HG03342 (cell line): ENCODE measurements at regions not wholly inside any gene's neighbourhood (a gene's known extent, or its start where the extent isn't known, plus 50 kb on each side); places are given as distances from the start of the nearest gene placed in this dataset.
"Not testable (repeated sequence)": the region's sequence is repeated elsewhere in the genome, so short reads cannot be mapped to it uniquely, and the experiment has no call there.

Experiments
- ATAC-seq: cut with Tn5 transposase; IDR thresholded peaks from one replicate; pipeline ENCODE4 v1.9.1; 2021; ENCODE audit warnings: mild to moderate bottlenecking, moderate library complexity; ENCODE audit not compliant: unreplicated experiment

DNA sequence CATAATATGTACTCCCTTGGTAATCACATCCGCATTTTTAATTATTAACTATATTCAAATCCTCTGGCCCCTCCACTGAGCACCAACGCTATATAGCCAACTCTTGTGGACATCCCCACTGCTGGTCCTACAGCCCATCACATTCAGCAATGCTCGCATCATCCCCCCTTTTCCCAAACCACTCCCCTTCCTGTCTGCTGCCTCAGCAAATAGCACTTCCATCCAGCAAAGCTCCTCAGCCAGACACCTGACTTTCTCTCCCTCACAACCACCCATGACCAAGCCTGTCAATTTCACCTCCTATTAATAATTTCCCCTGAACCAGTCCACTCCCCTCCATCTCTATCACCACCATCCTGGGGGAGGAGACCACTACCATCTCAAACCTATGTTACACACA is 65.5 kb upstream of the KIF2A start:
- not testable (repeated sequence) for ATAC-seq

DNA sequence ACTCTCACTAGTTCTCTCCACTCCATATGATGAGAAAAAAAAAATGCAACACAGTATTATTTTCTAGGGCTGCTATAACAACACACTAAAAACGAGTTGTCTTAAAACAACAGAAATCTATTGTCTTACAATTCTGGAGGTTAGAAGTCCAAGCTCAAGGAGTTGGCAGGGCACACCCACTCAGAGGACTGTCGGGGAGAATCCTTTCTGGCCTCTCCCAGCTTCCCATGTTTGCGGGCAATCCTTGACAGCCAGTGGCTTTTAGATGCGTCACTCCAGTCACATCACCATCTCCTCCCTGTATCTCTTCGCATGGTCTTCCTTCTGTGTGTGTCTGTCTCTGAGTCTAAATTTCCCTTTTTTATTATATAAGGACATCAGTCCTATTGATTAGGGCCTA is 64.0 kb upstream of the KIF2A start:
- ATAC-seq, result not testable (repeated sequence)

DNA sequence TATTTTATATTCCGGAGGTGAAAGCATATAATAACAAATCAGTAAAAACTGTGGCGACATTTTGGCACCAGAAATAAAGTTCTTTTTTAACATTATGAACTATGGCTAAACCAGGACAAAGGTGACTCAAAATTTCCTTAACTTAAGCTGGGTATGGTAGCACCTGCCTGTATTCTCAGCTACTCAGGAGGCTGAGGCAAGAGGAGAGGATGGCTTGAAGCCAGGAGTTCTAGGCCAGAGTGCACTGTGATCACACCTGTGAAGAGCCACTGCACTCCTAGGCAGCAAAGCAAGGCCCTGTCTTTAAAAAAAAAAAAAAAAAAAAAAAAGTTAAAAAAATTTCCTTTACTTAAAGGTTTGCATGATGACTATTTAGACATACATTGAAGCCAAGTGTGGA is 63.0 kb upstream of the KIF2A start:
- ATAC-seq, result not testable (repeated sequence)

DNA sequence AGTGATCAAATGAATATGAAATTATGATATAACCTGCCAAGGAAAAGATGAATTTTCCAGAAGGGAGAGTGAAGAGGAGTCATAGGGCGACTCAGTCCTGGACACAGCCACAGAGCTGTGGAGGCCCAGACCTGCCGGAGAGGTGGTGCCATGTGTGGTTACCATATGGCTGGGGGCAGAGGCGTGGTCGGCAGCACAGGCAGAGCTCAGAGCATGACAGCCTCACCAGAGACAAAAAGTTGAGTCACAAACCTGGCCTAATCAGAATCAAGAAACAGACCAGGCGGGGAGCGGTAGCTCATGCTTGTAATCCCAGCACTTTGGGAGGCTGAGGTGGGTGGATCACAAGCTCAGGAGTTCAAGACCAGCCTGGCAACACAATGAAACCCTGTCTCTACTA is 57.8 kb upstream of the KIF2A start:
- not testable (repeated sequence) for ATAC-seq

DNA sequence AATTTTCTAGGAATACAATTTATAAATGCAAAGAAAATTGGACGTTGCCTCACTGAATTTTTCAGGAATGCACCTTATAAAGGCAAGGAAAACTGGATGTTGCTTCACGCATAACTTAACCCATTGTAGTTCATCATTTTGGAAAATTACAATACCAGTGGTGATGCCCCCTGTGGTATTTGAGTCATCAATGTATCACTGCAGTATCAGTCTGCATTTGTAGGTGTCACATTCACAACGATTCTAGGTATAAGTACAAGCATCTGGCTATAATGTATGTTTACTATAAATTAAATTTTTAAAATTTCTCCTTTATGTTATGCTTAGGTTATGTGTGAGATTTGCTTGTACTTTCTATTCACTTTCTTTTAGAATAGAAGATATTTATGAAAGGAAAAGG is 55.9 kb upstream of the KIF2A start:
- not testable (repeated sequence) for ATAC-seq

DNA sequence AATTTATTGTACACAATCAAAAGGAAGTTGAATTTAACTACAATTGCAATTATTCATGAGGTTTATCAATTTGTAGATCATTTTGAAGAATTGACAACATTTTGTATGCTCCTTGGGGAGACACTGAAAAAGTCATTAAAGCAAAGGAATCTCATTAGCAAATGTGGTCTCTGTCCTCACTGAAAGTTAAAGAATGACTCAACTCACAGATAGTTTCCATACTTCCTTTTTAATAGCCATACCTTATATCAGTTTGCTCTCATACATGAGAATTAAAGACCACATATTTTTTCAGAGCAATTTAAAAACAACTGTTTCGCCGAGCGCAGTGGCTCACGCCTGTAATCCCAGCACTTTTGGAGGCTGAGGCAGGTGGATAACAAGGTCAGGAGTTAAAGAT is 55.1 kb upstream of the KIF2A start:
- not testable (repeated sequence) for ATAC-seq

DNA sequence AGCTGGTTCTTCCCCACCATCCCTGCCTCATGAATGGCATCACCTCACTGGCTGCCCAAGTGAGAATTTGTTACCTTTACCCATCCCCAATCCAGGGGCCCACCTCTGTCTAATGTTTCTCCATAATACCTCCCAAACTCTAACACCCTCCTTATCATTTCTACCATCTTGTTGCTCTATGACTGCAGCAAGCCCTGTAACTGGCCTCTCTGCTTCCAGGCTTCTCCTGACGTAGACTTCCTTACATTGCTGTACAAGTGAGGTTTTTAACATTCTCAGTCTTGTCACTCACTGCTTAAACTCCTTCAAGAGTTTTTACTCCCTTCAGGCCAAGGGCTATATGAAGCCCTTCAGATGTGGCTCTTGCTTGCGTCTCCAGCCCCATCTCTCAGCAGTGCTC is 53.5 kb upstream of the KIF2A start:
- ATAC-seq, result not testable (repeated sequence)

DNA sequence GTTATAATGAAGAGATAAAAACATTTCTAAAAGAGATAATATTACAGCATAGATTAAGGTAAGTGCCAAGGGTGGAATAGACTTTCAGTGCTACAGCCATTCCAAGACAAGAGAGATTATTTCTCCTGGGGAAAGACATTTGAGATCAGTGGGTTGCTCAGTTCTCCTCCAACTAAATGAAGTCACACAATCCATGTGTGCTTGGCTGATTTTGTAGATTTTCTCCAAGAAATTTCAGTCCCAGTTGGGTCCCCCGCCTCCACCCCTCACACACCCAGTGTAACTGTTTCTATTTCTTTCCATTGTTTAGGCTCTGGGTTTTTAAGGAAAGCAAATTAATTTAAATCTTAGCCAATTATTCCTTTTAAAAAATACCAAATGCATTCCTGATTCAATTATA is 50.5 kb upstream of the KIF2A start:
- ATAC-seq, result not testable (repeated sequence)

DNA sequence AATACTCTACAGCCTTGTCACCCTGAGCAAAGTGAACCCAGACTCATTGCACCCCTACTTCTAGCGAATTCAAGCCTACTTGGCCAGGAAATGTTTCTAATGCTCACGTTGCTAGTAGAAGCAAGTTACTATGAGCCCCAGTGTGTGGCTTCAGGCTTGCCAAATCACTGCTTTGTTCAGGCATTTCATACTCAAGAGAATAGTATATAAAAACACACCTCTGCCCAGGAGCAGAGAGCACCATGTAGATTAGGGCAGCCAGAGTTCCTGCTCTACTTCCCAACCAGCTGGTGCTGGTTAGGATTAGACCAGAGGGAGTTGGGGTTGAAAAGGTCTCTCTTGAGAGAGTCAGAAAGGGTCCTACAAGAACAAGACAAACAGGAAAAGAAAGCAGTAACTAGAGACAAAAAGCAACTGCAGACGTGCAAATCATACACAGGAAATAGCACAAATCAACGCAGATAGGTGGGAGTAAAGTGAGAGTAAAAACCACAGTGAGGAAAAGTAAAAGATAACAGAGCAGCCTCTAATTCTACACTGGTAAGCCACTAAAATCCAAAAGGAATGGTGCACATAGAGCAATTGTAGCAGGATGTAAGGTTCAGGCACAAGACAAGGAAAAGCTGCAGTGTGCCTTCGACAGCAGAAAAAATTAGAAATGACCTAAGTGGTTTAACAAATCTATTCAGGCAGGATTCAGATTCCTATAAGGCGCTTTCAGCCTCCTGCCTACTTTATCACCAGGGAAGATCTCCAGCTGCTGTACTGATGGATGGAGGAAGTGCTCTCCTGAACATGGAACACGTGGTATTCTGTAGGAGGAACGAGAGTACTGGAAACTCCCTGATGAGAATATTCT is 49.6 kb upstream of the KIF2A start:
- peak; percentile 61 for ATAC-seq
